ENCODE measurements at regions not wholly inside any gene's neighbourhood (a gene's known extent, or its start where the extent isn't known, plus 50 kb on each side); places are given as distances from the start of the nearest gene placed in this dataset.

GRCh38 chr7:83856094-83856493, 207.2 kb upstream of the SEMA3E start:
- no peak for TF ChIP-seq CTCF (conservative IDR thresholded peaks at IDR 0.05; ENCODE audit: low read length)
- no peak for TF ChIP-seq EZH2phosphoT487 (IDR thresholded peaks at IDR 0.05; ENCODE audit: borderline replicate concordance, low read depth, low read length)
